HL-60 (cell line): ENCODE measurements at regions not wholly inside any gene's neighbourhood (a gene's known extent, or its start where the extent isn't known, plus 50 kb on each side); places are given as distances from the start of the nearest gene placed in this dataset.

Source experiments
- DNase-seq, 2 experiments: peaks; one replicate each; pipeline ENCODE4 v3.0.0-alpha.2; 2010 to 2020; ENCODE audit warnings: low read depth in 1 of 2, low spot score in 1 of 2
- H3K27ac ChIP-seq: fragments of 250-450 bp; sonication (Bioruptor Pico); replicated peaks from 2 replicates; pipeline ENCODE4 v1.5.1; 2020; ENCODE audit warnings: mild to moderate bottlenecking, moderate library complexity
- H3K27me3 ChIP-seq: fragments of 250-450 bp; sonication (Bioruptor Pico); 2 replicates; pipeline ENCODE4 v1.5.1; 2021; ENCODE audit warnings: mild to moderate bottlenecking, moderate library complexity; ENCODE audit not compliant: insufficient read depth, poor library complexity, severe bottlenecking
- H3K4me3 ChIP-seq: replicated peaks from 2 replicates; pipeline ENCODE4 v1.5.1; 2011; ENCODE audit warnings: mild to moderate bottlenecking, control low read depth, low read length; ENCODE audit not compliant: insufficient read depth
- GABPA ChIP-seq: IDR thresholded peaks from 2 replicates; pipeline ENCODE4 v1.6.1; 2012; ENCODE audit warnings: low read depth
- POLR2AphosphoS5 ChIP-seq: IDR thresholded peaks from 2 replicates; pipeline ENCODE4 v1.6.1; 2012; ENCODE audit warnings: low read depth
- SPI1 ChIP-seq: IDR thresholded peaks from 2 replicates; pipeline ENCODE4 v1.6.1; 2012; ENCODE audit warnings: low read depth, mild to moderate bottlenecking, borderline replicate concordance
- TF ChIP-seq, protein P1 (sequence below): IDR thresholded peaks from one replicate; pipeline ENCODE4 v1.5.1; 2011; ENCODE audit warnings: low read length, control low read depth, inconsistent platforms; ENCODE audit not compliant: insufficient read depth
- TF ChIP-seq, protein P2 (sequence below): IDR thresholded peaks from 2 replicates; pipeline ENCODE4 v1.6.1; 2012; ENCODE audit warnings: low read depth; ENCODE audit not compliant: insufficient replicate concordance

DNA sequence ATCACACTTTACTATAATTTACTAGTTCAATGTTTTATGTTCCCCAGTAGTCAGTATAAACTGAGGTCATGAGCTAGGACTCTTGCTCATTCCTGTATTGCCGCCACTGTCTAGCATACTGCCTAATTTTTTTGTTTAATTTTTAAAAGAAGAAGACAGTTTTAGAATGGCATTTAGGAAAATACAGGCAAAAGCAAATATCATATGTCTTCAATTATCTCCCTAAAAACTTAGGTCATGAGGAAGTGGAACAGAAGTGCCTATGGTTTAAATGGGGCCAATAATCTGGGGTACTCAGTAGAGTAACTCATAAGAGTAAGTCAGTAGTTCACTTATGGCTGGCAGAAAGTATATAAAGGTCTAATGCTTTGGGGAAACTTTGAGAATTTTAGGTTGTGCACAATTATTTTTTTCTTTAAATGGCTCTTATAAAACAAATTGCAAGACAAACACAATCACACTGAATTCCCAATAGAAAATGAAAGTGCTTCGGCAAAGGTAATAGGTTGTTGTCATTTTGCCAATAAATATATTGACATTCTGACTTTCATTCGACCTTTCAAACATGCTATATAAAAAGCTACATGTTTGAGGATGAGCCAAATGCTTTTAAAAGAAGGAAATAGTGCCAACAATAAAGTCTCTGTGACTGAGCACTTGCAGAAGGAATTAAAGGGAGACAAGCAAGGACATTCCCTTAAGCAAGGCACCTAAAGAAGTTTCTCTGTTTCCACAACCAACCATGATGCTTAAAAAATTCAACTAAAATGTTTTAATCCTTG lies 390.1 kb downstream of the PDGFC start:
- Histone ChIP-seq H3K27ac (no peak overlapping the region), H3K27me3 (no peaks in the 10 kb centered on the region), H3K4me3 (no peak overlapping the region)
- no peak for DNase-seq
- TF ChIP-seq GABPA (no peak), SPI1 (no peak), POLR2AphosphoS5 (no peak)
- TF ChIP-seq, protein P1, sequence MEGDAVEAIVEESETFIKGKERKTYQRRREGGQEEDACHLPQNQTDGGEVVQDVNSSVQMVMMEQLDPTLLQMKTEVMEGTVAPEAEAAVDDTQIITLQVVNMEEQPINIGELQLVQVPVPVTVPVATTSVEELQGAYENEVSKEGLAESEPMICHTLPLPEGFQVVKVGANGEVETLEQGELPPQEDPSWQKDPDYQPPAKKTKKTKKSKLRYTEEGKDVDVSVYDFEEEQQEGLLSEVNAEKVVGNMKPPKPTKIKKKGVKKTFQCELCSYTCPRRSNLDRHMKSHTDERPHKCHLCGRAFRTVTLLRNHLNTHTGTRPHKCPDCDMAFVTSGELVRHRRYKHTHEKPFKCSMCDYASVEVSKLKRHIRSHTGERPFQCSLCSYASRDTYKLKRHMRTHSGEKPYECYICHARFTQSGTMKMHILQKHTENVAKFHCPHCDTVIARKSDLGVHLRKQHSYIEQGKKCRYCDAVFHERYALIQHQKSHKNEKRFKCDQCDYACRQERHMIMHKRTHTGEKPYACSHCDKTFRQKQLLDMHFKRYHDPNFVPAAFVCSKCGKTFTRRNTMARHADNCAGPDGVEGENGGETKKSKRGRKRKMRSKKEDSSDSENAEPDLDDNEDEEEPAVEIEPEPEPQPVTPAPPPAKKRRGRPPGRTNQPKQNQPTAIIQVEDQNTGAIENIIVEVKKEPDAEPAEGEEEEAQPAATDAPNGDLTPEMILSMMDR, result no peak
- TF ChIP-seq, protein P2, sequence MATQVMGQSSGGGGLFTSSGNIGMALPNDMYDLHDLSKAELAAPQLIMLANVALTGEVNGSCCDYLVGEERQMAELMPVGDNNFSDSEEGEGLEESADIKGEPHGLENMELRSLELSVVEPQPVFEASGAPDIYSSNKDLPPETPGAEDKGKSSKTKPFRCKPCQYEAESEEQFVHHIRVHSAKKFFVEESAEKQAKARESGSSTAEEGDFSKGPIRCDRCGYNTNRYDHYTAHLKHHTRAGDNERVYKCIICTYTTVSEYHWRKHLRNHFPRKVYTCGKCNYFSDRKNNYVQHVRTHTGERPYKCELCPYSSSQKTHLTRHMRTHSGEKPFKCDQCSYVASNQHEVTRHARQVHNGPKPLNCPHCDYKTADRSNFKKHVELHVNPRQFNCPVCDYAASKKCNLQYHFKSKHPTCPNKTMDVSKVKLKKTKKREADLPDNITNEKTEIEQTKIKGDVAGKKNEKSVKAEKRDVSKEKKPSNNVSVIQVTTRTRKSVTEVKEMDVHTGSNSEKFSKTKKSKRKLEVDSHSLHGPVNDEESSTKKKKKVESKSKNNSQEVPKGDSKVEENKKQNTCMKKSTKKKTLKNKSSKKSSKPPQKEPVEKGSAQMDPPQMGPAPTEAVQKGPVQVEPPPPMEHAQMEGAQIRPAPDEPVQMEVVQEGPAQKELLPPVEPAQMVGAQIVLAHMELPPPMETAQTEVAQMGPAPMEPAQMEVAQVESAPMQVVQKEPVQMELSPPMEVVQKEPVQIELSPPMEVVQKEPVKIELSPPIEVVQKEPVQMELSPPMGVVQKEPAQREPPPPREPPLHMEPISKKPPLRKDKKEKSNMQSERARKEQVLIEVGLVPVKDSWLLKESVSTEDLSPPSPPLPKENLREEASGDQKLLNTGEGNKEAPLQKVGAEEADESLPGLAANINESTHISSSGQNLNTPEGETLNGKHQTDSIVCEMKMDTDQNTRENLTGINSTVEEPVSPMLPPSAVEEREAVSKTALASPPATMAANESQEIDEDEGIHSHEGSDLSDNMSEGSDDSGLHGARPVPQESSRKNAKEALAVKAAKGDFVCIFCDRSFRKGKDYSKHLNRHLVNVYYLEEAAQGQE, result no peak

DNA sequence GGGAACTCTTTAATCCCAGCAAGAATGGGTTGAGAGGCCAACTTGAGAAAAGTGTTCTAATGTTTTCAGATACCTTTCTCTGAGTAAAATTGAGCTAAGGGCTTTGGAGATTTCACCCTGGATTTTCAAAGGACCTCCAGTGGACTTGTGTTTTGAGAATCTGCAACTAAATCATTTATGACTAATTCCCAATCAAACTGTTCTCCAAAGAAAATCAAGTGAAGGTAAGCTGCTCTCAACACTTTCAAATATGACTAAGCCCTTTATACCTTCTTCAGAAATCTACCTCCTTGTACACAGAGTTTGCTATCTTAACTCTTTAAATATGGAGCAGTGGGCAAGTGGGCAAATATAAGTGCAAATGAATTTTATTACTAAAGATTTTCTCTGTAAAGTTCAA lies 392.9 kb downstream of the PDGFC start:
- Histone ChIP-seq H3K27me3 (no peaks in the 10 kb centered on the region), H3K27ac (no peak overlapping the region), H3K4me3 (no peak overlapping the region)
- no peak for DNase-seq
- TF ChIP-seq POLR2AphosphoS5, result no peak
- TF ChIP-seq, protein P1, result no peak
- no peak for TF ChIP-seq GABPA
- no peak for TF ChIP-seq SPI1
- TF ChIP-seq, protein P2, result no peak

DNA sequence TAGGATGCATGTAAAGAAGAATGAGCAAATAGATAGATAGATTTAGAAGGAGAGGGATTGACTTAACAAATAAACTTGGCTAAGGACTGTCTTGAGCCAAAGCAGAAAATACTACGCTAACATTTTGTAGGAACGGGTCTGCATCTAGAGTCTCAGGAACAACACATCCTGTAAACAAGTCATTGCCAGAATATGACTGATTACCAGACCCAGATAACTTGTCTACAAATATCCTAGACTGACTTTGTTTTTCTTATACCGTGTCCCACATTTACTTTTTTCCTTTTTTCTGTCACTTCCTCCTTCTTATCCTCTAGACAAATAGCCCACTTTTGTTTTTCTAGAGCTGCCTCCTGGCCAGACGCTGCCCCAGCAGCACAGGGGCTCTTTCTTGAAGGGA lies 393.6 kb downstream of the PDGFC start:
- TF ChIP-seq, protein P2, result no peak
- TF ChIP-seq, protein P1, result no peak
- TF ChIP-seq POLR2AphosphoS5, result no peak
- TF ChIP-seq GABPA, result no peak
- TF ChIP-seq SPI1, result no peak
- DNase-seq, result no peak
- no peaks in the 10 kb centered on the region for H3K27me3 ChIP-seq
- H3K4me3 ChIP-seq, result no peak overlapping the region
- no peak overlapping the region for H3K27ac ChIP-seq
